ENCODE measurements at regions not wholly inside any gene's neighbourhood (a gene's known extent, or its start where the extent isn't known, plus 50 kb on each side); places are given as distances from the start of the nearest gene placed in this dataset.

GRCh38 chr1:234973426-234974250 is 155.0 kb downstream of the TOMM20 start:
- TF ChIP-seq CTCF (IDR thresholded peaks at IDR 0.05; ENCODE audit: low read depth, low read length, missing control alignments): no peak
- no peak for DNase-seq (ENCODE audit: low read depth)
- no peak overlapping the region for H3K4me3 ChIP-seq (ENCODE audit: low read depth, low read length)

GRCh38 chr1:234972411-234973191 is 156.0 kb downstream of the TOMM20 start:
- H3K4me3 ChIP-seq (ENCODE audit: low read depth, low read length): no peak overlapping the region
- DNase-seq (ENCODE audit: low read depth): no peak
- no peak for TF ChIP-seq CTCF (IDR thresholded peaks at IDR 0.05; ENCODE audit: low read depth, low read length, missing control alignments)

- no peak for TF ChIP-seq CTCF (IDR thresholded peaks at IDR 0.05; ENCODE audit: low read depth, low read length, missing control alignments)
- no peak for DNase-seq (ENCODE audit: low read depth)
- no peak overlapping the region for H3K4me3 ChIP-seq (ENCODE audit: low read depth, low read length)
These were observed 156.9 kb downstream of the TOMM20 start for GRCh38 chr1:234971586-234972297.

GRCh38 chr1:234970731-234971476 is 157.7 kb downstream of the TOMM20 start:
- DNase-seq (ENCODE audit: low read depth): no peak
- TF ChIP-seq CTCF (IDR thresholded peaks at IDR 0.05; ENCODE audit: low read depth, low read length, missing control alignments): no peak
- no peak overlapping the region for H3K4me3 ChIP-seq (ENCODE audit: low read depth, low read length)

GRCh38 chr1:234970401-234970730 is 158.3 kb downstream of the TOMM20 start:
- no peak overlapping the region for H3K4me3 ChIP-seq (ENCODE audit: low read depth, low read length)
- no peak for DNase-seq (ENCODE audit: low read depth)
- TF ChIP-seq CTCF (IDR thresholded peaks at IDR 0.05; ENCODE audit: low read depth, low read length, missing control alignments): no peak

- no peak overlapping the region for H3K4me3 ChIP-seq (ENCODE audit: low read depth, low read length)
- TF ChIP-seq CTCF (IDR thresholded peaks at IDR 0.05; ENCODE audit: low read depth, low read length, missing control alignments): no peak
- no peak for DNase-seq (ENCODE audit: low read depth)
These were observed 158.8 kb downstream of the TOMM20 start for GRCh38 chr1:234969581-234970400.

Data from GM12864 (cell line).